ENCODE measurements at regions not wholly inside any gene's neighbourhood (a gene's known extent, or its start where the extent isn't known, plus 50 kb on each side); places are given as distances from the start of the nearest gene placed in this dataset.

DNA sequence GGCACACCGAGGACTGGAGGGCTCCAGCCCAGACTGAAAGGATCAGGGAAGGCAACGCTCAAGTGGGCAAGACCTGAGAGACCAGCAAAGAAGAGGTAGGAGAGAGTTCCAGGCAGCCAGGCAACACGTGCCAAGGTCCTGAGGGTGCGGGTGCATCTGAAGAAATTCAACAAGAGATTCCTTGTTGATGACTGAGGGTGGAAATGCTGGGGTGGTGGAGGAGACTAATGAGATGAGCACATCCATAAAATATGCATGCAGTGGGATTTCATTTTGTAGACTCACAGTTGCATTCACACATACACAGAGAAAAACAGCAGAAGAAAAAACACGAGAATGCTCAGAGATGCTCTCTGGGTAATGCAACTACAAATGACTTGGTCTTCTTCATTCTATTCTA lies 154.8 kb upstream of the FOXF1 start:
- H3K9me3 ChIP-seq (ENCODE audit: insufficient read depth, low read depth, low read length): peaks cover 8% of the 10 kb centered on the region
- H3K4me3 Mint-ChIP-seq (ENCODE audit: unreplicated experiment): no peak overlapping the region
- H2AFZ ChIP-seq (ENCODE audit: low read depth, low read length): no peak overlapping the region
- H3K4me1 ChIP-seq (ENCODE audit: insufficient read depth, low read length): peaks cover 30% of the 10 kb centered on the region
- peaks cover 42% of the 10 kb centered on the region for H3K27me3 Mint-ChIP-seq (ENCODE audit: low read depth, unreplicated experiment)
- H4K20me1 ChIP-seq (ENCODE audit: insufficient read depth, low read length): no peaks in the 10 kb centered on the region
- no peak for TF ChIP-seq CTCF (IDR thresholded peaks at IDR 0.05; ENCODE audit: insufficient read depth, low read depth, low read length)
- no peak for TF ChIP-seq EZH2 (IDR thresholded peaks at IDR 0.05; ENCODE audit: insufficient read depth, low read length)
- H3K27me3 ChIP-seq (ENCODE audit: insufficient read depth, low read length): peaks cover 2% of the 10 kb centered on the region
- no peaks in the 10 kb centered on the region for H3K36me3 ChIP-seq (ENCODE audit: insufficient read depth, low read length)
- FAIRE-seq (peak; percentile 58), DNase-seq (ENCODE audit: low read depth) (peak; percentile 95)
- no peak overlapping the region for H3K27ac Mint-ChIP-seq (ENCODE audit: unreplicated experiment)
- H3K9ac ChIP-seq (ENCODE audit: low read length): peak overlapping the region; percentile 57
- H3K4me2 ChIP-seq (ENCODE audit: low read length): peak overlapping the region; percentile 77
- H3K79me2 ChIP-seq (ENCODE audit: insufficient read depth, low read length): no peaks in the 10 kb centered on the region
- H3K36me3 Mint-ChIP-seq (ENCODE audit: low read depth, unreplicated experiment): no peaks in the 10 kb centered on the region
- no peak overlapping the region for H3K4me3 ChIP-seq (ENCODE audit: insufficient read depth, low read depth, low read length)
- peak overlapping the region; percentile 87 for H3K27ac ChIP-seq (ENCODE audit: low read depth, low read length)
- H3K9me3 Mint-ChIP-seq (ENCODE audit: unreplicated experiment): peaks cover 16% of the 10 kb centered on the region
- peaks cover 5% of the 10 kb centered on the region for H3K4me1 Mint-ChIP-seq (ENCODE audit: low read depth, unreplicated experiment)

DNA sequence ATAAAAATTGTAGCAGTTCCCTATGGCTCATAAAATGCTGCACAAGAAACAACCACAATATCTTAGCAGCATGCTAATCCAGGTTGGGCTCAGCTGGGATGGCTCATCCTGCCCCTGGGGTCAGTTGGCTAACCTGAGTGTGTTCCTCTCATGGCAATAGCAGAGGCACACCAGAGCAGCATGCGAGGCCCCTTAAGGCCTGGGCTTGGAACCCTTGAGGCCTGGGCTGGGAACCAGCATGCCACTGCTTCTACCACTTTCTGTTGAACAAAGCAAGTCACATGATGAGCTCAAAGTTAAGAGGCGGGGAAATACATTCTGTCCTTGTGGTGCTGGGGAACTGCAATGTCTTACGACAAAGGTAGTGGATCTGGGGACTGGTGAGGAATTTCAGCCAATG lies 154.4 kb upstream of the FOXF1 start:
- no peak overlapping the region for H2AFZ ChIP-seq (ENCODE audit: low read depth, low read length)
- no peak for FAIRE-seq
- no peak for DNase-seq (ENCODE audit: low read depth)
- H3K36me3 Mint-ChIP-seq (ENCODE audit: low read depth, unreplicated experiment): no peaks in the 10 kb centered on the region
- peak overlapping the region; percentile 66 for H3K27ac Mint-ChIP-seq (ENCODE audit: unreplicated experiment)
- H3K27ac ChIP-seq (ENCODE audit: low read depth, low read length): peak overlapping the region; percentile 74
- H3K4me1 Mint-ChIP-seq (ENCODE audit: low read depth, unreplicated experiment): peaks cover 5% of the 10 kb centered on the region
- TF ChIP-seq CTCF (IDR thresholded peaks at IDR 0.05; ENCODE audit: insufficient read depth, low read depth, low read length) (no peak), EZH2 (IDR thresholded peaks at IDR 0.05; ENCODE audit: insufficient read depth, low read length) (no peak)
- H3K4me3 Mint-ChIP-seq (ENCODE audit: unreplicated experiment): no peak overlapping the region
- no peak overlapping the region for H3K4me3 ChIP-seq (ENCODE audit: insufficient read depth, low read depth, low read length)
- no peaks in the 10 kb centered on the region for H3K79me2 ChIP-seq (ENCODE audit: insufficient read depth, low read length)
- peaks cover 38% of the 10 kb centered on the region for H3K27me3 Mint-ChIP-seq (ENCODE audit: low read depth, unreplicated experiment)
- no peaks in the 10 kb centered on the region for H3K27me3 ChIP-seq (ENCODE audit: insufficient read depth, low read length)
- peaks cover 30% of the 10 kb centered on the region for H3K4me1 ChIP-seq (ENCODE audit: insufficient read depth, low read length)
- H3K36me3 ChIP-seq (ENCODE audit: insufficient read depth, low read length): no peaks in the 10 kb centered on the region
- no peaks in the 10 kb centered on the region for H4K20me1 ChIP-seq (ENCODE audit: insufficient read depth, low read length)
- H3K9ac ChIP-seq (ENCODE audit: low read length): peak overlapping the region; percentile 30
- H3K9me3 Mint-ChIP-seq (ENCODE audit: unreplicated experiment): peaks cover 16% of the 10 kb centered on the region
- H3K9me3 ChIP-seq (ENCODE audit: insufficient read depth, low read depth, low read length): peaks cover 8% of the 10 kb centered on the region
- H3K4me2 ChIP-seq (ENCODE audit: low read length): peak overlapping the region; percentile 12

- H3K4me1 ChIP-seq (ENCODE audit: insufficient read depth, low read length): peaks cover 30% of the 10 kb centered on the region
- H3K9me3 ChIP-seq (ENCODE audit: insufficient read depth, low read depth, low read length): peaks cover 8% of the 10 kb centered on the region
- H3K4me3 Mint-ChIP-seq (ENCODE audit: unreplicated experiment): no peak overlapping the region
- no peak overlapping the region for H3K27ac Mint-ChIP-seq (ENCODE audit: unreplicated experiment)
- no peaks in the 10 kb centered on the region for H3K36me3 ChIP-seq (ENCODE audit: insufficient read depth, low read length)
- no peaks in the 10 kb centered on the region for H3K36me3 Mint-ChIP-seq (ENCODE audit: low read depth, unreplicated experiment)
- no peaks in the 10 kb centered on the region for H3K27me3 ChIP-seq (ENCODE audit: insufficient read depth, low read length)
- no peaks in the 10 kb centered on the region for H3K79me2 ChIP-seq (ENCODE audit: insufficient read depth, low read length)
- peaks cover 5% of the 10 kb centered on the region for H3K4me1 Mint-ChIP-seq (ENCODE audit: low read depth, unreplicated experiment)
- FAIRE-seq (no peak), DNase-seq (ENCODE audit: low read depth) (no peak)
- peaks cover 31% of the 10 kb centered on the region for H3K27me3 Mint-ChIP-seq (ENCODE audit: low read depth, unreplicated experiment)
- H3K9me3 Mint-ChIP-seq (ENCODE audit: unreplicated experiment): peaks cover 16% of the 10 kb centered on the region
- no peak overlapping the region for H3K9ac ChIP-seq (ENCODE audit: low read length)
- H3K27ac ChIP-seq (ENCODE audit: low read depth, low read length): no peak overlapping the region
- no peak overlapping the region for H3K4me3 ChIP-seq (ENCODE audit: insufficient read depth, low read depth, low read length)
- no peaks in the 10 kb centered on the region for H4K20me1 ChIP-seq (ENCODE audit: insufficient read depth, low read length)
- no peak overlapping the region for H3K4me2 ChIP-seq (ENCODE audit: low read length)
- H2AFZ ChIP-seq (ENCODE audit: low read depth, low read length): no peak overlapping the region
- TF ChIP-seq EZH2 (IDR thresholded peaks at IDR 0.05; ENCODE audit: insufficient read depth, low read length): no peak
Measured at GRCh38 chr16:86356804-86357203, 153.5 kb upstream of the FOXF1 start.

Data from astrocyte (in vitro differentiated cells and primary cell).